T-helper 2 cell treated with Interferon-gamma antibody and Interleukin-4, amounts not matched to agents 5 μg/mL and 100 μg/mL, for 36 hours (primary cell): ENCODE measurements at regions not wholly inside any gene's neighbourhood (a gene's known extent, or its start where the extent isn't known, plus 50 kb on each side); places are given as distances from the start of the nearest gene placed in this dataset.

Experiments used
- DNase-seq: peaks from one replicate; pipeline ENCODE4 v3.0.0; 2021; ENCODE audit warnings: low spot score
- H3K27ac Mint-ChIP-seq: one replicate; pipeline ENCODE4 v1.8.0; 2021; ENCODE audit warnings: mild to moderate bottlenecking, mixed read lengths
- H3K27me3 Mint-ChIP-seq: one replicate; pipeline ENCODE4 v1.8.0; 2021; ENCODE audit warnings: low read depth, mixed read lengths
- H3K36me3 Mint-ChIP-seq: one replicate; pipeline ENCODE4 v1.8.0; 2021; ENCODE audit warnings: low read depth, mixed read lengths
- H3K4me1 Mint-ChIP-seq: one replicate; pipeline ENCODE4 v1.8.0; 2021; ENCODE audit warnings: low read depth, mixed read lengths
- H3K4me3 Mint-ChIP-seq: one replicate; pipeline ENCODE4 v1.8.0; 2022; ENCODE audit warnings: mild to moderate bottlenecking, moderate library complexity, mixed read lengths
- H3K9me3 Mint-ChIP-seq: one replicate; pipeline ENCODE4 v1.8.0; 2021; ENCODE audit warnings: mixed read lengths

GRCh38 chr3:106367496-106367895 lies 498.7 kb upstream of the CBLB start:
- no peaks in the 10 kb centered on the region for H3K27me3 Mint-ChIP-seq
- H3K4me3 Mint-ChIP-seq, result no peak overlapping the region
- H3K36me3 Mint-ChIP-seq, result peaks cover 3% of the 10 kb centered on the region
- peaks cover 9% of the 10 kb centered on the region for H3K9me3 Mint-ChIP-seq
- H3K27ac Mint-ChIP-seq, result no peak overlapping the region
- peaks cover 7% of the 10 kb centered on the region for H3K4me1 Mint-ChIP-seq
- no peak for DNase-seq

GRCh38 chr3:106371221-106371970 lies 502.6 kb upstream of the CBLB start:
- Mint-ChIP-seq H3K27me3 (no peaks in the 10 kb centered on the region), H3K27ac (no peak overlapping the region), H3K36me3 (no peaks in the 10 kb centered on the region), H3K4me1 (no peaks in the 10 kb centered on the region), H3K9me3 (no peaks in the 10 kb centered on the region), H3K4me3 (no peak overlapping the region)
- no peak for DNase-seq

DNA sequence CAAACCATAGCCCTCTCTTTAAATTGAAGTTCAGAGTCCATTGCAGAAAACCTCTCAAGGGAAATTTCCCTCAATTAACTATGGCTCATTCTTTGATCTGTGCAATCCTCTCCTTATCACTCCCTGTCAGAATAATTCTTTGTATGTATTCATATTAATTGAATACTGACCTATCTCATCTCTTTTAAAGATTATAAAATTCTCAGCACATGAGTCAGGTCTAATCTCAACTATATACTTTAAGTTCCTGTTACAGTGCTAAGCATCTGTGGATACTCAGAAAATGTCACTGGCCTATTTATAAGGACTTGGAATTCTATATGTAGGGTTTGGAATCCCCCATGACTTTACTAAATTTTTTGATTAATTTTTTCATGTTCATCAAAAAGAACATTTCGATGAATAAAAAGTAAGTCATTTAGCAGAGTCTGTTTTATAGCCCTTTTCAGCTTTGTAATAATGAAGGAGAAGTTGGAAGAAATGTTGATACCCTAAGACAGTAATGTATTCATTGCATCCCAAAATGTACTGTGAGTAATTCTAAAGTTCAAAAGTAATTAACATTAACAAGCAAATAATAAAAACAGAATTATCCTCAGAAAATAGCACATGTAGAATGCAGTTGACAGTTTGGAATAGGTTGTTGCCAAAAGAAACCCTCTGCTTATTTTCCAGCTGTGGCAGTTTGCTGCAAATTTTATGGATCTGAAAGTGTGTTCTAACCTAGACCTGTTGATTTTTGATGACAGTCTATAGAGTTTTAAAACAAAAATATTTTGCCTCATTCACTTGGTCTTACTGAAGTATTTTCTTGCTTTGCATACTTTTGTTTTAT lies 503.4 kb upstream of the CBLB start:
- Mint-ChIP-seq H3K27ac (no peak overlapping the region), H3K4me3 (no peak overlapping the region), H3K36me3 (no peaks in the 10 kb centered on the region), H3K4me1 (no peaks in the 10 kb centered on the region), H3K9me3 (no peaks in the 10 kb centered on the region), H3K27me3 (no peaks in the 10 kb centered on the region)
- no peak for DNase-seq

DNA sequence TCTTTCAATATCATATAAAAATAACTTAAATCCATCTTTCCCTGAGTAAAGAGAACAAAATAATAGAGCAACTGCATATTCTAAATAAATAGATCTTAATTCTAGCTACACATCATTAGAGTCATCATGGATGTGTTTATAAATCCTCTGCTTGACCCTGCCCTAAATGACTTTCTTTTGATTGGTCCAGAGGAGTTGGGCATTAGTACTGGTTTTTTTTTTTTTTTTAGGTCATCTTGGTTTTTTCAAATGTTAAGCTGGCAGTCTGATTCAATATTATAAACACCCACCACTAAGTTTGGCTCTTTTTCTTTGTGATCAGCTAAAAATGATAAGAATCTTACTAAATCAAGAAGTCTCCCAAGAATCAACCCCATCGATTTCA lies 504.0 kb upstream of the CBLB start:
- Mint-ChIP-seq H3K27ac (no peak overlapping the region), H3K36me3 (no peaks in the 10 kb centered on the region), H3K9me3 (no peaks in the 10 kb centered on the region), H3K27me3 (no peaks in the 10 kb centered on the region), H3K4me1 (no peaks in the 10 kb centered on the region), H3K4me3 (no peak overlapping the region)
- no peak for DNase-seq

DNA sequence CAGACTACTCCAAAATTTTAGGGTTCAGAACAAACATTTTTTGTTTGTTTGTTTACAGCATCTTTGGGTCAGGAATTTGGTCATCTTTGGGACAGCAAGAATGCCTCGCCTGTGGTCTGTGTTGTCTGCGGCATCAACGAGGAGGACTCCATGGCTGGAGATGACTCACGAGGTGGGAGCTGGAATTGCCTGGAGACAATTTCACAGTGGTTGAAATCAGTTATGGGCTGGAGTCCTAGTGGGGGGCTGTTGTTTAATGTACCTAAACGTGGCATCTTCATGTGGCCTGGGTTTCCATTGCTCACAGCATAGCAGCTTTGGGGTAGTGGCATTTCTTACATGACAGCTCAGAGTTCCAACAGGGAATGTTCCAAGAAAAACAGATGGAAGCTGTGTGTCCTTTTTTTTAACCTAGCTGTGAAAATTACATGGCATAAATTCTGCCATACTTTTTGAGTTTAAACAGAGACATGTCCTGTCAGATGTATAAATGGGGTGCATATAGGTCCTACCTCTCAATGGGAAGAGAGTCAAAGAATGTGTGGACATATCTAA lies 507.3 kb upstream of the CBLB start:
- no peak overlapping the region for H3K4me3 Mint-ChIP-seq
- DNase-seq, result no peak
- H3K27ac Mint-ChIP-seq, result no peak overlapping the region
- no peaks in the 10 kb centered on the region for H3K36me3 Mint-ChIP-seq
- no peaks in the 10 kb centered on the region for H3K4me1 Mint-ChIP-seq
- no peaks in the 10 kb centered on the region for H3K9me3 Mint-ChIP-seq
- no peaks in the 10 kb centered on the region for H3K27me3 Mint-ChIP-seq

- H3K4me3 Mint-ChIP-seq, result no peak overlapping the region
- H3K36me3 Mint-ChIP-seq, result no peaks in the 10 kb centered on the region
- no peak for DNase-seq
- no peaks in the 10 kb centered on the region for H3K4me1 Mint-ChIP-seq
- no peaks in the 10 kb centered on the region for H3K27me3 Mint-ChIP-seq
- no peak overlapping the region for H3K27ac Mint-ChIP-seq
- no peaks in the 10 kb centered on the region for H3K9me3 Mint-ChIP-seq
Measured at GRCh38 chr3:106379251-106379750, 510.5 kb upstream of the CBLB start.

DNA sequence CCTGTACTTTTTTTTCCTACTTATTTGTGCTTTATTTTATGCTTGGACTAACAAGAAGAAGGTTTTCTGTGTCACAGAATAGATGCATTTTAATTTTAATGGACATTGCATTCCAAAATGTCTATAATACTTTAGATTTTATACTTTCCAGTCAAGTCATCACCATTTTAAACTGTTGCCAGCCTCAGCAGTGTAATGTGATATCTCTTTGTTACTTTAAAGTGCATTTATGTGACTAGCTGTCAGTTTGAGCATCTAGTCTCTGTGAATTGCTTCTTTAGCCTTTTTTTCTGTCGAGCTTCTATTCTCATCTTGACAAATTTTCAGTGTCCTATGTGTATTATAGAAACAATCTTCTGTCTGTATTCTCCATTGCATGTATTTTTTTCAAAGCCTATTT lies 511.4 kb upstream of the CBLB start:
- Mint-ChIP-seq H3K4me3 (no peak overlapping the region), H3K4me1 (no peaks in the 10 kb centered on the region), H3K36me3 (no peaks in the 10 kb centered on the region), H3K27me3 (no peaks in the 10 kb centered on the region), H3K9me3 (peaks cover under 1% of the 10 kb centered on the region), H3K27ac (no peak overlapping the region)
- no peak for DNase-seq

- H3K4me3 Mint-ChIP-seq, result no peak overlapping the region
- H3K4me1 Mint-ChIP-seq, result no peaks in the 10 kb centered on the region
- no peaks in the 10 kb centered on the region for H3K27me3 Mint-ChIP-seq
- no peaks in the 10 kb centered on the region for H3K36me3 Mint-ChIP-seq
- DNase-seq, result no peak
- no peak overlapping the region for H3K27ac Mint-ChIP-seq
- peaks cover 11% of the 10 kb centered on the region for H3K9me3 Mint-ChIP-seq
Measured at GRCh38 chr3:106381286-106381938, 512.6 kb upstream of the CBLB start.

GRCh38 chr3:106381939-106382335 lies 513.1 kb upstream of the CBLB start:
- H3K4me1 Mint-ChIP-seq, result no peaks in the 10 kb centered on the region
- no peaks in the 10 kb centered on the region for H3K36me3 Mint-ChIP-seq
- H3K27me3 Mint-ChIP-seq, result no peaks in the 10 kb centered on the region
- H3K4me3 Mint-ChIP-seq, result no peak overlapping the region
- peaks cover 11% of the 10 kb centered on the region for H3K9me3 Mint-ChIP-seq
- no peak overlapping the region for H3K27ac Mint-ChIP-seq
- DNase-seq, result no peak

DNA sequence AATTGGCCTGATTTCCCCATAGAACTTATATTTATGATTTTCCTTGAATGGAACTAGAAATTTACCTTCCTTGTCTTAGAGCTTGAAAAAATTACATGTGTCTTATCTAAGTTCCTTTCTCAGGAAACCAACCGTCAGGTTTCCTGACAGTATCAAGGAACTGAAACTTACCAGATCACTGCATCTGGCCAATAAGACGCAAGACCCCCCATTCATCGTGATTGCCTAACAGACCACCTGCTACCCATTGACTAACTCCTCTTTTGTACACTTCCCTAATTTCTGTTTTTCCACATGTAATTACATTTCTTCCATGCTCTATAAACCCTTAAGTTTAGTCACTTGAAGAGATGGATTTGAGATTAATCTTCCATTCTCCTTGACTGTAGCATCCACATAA lies 517.2 kb upstream of the CBLB start:
- H3K4me3 Mint-ChIP-seq, result no peak overlapping the region
- H3K9me3 Mint-ChIP-seq, result peaks cover 11% of the 10 kb centered on the region
- no peak overlapping the region for H3K27ac Mint-ChIP-seq
- H3K36me3 Mint-ChIP-seq, result no peaks in the 10 kb centered on the region
- H3K4me1 Mint-ChIP-seq, result peaks cover 2% of the 10 kb centered on the region
- DNase-seq, result no peak
- H3K27me3 Mint-ChIP-seq, result no peaks in the 10 kb centered on the region

GRCh38 chr3:106392915-106393314 lies 524.1 kb upstream of the CBLB start:
- Mint-ChIP-seq H3K36me3 (no peaks in the 10 kb centered on the region), H3K4me1 (peaks cover 2% of the 10 kb centered on the region), H3K9me3 (no peaks in the 10 kb centered on the region), H3K27me3 (no peaks in the 10 kb centered on the region), H3K27ac (no peak overlapping the region), H3K4me3 (no peak overlapping the region)
- no peak for DNase-seq

DNA sequence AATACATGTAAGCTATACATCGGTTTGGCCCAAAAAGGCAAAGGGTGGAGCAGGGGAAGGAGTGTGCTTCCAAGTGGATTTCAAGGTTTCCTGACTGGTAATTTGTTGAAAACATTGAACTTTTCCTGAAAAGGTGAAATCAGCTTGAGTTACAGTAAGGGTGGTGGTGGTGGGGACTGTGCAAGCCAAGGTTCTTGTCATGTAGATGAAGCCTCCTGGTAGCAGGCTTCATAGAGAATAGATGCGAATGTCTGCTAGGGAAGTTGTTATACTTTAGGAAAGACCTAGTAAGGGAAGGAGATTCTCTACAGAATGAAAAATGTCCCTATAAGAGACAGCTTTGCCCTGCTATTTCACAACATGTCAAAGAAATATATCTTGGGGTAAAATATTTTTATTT lies 528.2 kb upstream of the CBLB start:
- no peaks in the 10 kb centered on the region for H3K4me1 Mint-ChIP-seq
- no peaks in the 10 kb centered on the region for H3K36me3 Mint-ChIP-seq
- H3K9me3 Mint-ChIP-seq, result no peaks in the 10 kb centered on the region
- no peaks in the 10 kb centered on the region for H3K27me3 Mint-ChIP-seq
- DNase-seq, result no peak
- no peak overlapping the region for H3K4me3 Mint-ChIP-seq
- H3K27ac Mint-ChIP-seq, result no peak overlapping the region

DNA sequence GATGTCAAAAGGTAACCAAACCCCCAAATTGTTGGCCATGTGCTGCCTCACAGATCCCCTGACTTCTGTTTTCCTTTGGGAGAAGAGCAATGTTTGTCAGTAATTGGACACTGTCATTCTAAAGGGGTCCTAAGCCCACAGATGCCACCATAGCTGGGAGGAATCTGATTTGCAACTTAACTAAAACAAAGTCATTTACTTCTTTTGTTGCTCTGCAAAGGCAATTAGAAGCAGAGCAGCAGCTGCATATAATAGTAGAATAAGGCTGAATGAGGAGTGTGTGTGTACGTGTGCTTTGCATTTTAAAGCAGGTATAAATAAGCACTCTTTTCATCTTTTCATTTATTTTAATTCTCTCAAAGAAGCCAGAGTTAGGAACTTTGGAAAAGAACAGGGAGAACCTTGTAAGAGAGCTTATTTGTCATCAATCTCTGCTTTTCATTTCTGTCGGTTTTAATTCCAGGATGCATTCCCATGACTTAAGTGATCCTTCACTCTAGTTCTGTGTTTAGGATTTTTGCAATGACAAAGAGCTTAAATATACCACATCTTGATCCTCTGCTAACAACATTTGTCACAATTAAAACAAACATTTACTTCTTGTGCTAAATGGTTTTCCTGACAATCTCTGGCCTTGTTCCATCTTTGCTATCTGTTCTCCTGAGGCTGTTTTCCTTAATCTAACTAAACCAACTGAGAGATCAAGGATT lies 530.2 kb upstream of the CBLB start:
- no peaks in the 10 kb centered on the region for H3K27me3 Mint-ChIP-seq
- H3K9me3 Mint-ChIP-seq, result peaks cover 4% of the 10 kb centered on the region
- no peaks in the 10 kb centered on the region for H3K36me3 Mint-ChIP-seq
- H3K4me3 Mint-ChIP-seq, result no peak overlapping the region
- no peaks in the 10 kb centered on the region for H3K4me1 Mint-ChIP-seq
- no peak for DNase-seq
- H3K27ac Mint-ChIP-seq, result no peak overlapping the region
